Ovary (tissue), 3 donors: ENCODE measurements at regions not wholly inside any gene's neighbourhood (a gene's known extent, or its start where the extent isn't known, plus 50 kb on each side); places are given as distances from the start of the nearest gene placed in this dataset.

Source experiments
- EP300 ChIP-seq: sonication (generic); formaldehyde crosslinking; IDR thresholded peaks from one replicate; pipeline ENCODE4 v1.6.1; 2017; ENCODE audit warnings: antibody characterized with exemption
- POLR2A ChIP-seq: fragments of 450-650 bp; IDR thresholded peaks from one replicate; pipeline ENCODE4 v1.6.1; 2017; ENCODE audit warnings: antibody characterized with exemption, mild to moderate bottlenecking, moderate library complexity
- TF ChIP-seq, protein P1 (sequence below), 3 donors: fragments of 450-650 bp in 2 of 3; fragments of 200-600 bp in 1 of 3; IDR thresholded peaks; one replicate each; pipeline versions ENCODE4 v1.5.1 to v1.8.0; 2016 to 2022; ENCODE audit warnings: antibody characterized with exemption in 3 of 3, mild to moderate bottlenecking in 1 of 3
- donor health status: DM: no; HTN: no; CAD: no.

DNA sequence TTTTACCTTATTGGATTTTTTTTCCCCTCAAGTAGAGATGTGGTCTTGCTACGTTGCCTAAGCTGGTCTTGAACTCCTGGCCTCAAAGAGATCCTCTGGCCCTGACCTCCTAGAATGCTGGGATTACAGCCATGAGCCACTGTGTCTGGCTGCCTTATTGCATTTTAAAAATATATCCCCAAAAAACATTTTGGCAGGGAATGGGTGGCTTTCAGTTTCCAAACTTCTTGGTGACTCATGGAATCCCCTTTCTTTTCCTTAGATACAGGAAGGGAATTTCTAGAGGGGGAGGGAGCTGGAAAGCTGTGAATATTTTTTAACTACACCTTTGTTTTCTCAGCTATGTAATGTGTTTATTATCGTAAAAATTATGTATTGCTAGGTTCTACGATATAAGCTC is 73.3 kb downstream of the SNRPE start:
- TF ChIP-seq, protein P1, sequence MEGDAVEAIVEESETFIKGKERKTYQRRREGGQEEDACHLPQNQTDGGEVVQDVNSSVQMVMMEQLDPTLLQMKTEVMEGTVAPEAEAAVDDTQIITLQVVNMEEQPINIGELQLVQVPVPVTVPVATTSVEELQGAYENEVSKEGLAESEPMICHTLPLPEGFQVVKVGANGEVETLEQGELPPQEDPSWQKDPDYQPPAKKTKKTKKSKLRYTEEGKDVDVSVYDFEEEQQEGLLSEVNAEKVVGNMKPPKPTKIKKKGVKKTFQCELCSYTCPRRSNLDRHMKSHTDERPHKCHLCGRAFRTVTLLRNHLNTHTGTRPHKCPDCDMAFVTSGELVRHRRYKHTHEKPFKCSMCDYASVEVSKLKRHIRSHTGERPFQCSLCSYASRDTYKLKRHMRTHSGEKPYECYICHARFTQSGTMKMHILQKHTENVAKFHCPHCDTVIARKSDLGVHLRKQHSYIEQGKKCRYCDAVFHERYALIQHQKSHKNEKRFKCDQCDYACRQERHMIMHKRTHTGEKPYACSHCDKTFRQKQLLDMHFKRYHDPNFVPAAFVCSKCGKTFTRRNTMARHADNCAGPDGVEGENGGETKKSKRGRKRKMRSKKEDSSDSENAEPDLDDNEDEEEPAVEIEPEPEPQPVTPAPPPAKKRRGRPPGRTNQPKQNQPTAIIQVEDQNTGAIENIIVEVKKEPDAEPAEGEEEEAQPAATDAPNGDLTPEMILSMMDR (IDR thresholded peaks at IDR 0.05): no peak
- TF ChIP-seq POLR2A (no peak), EP300 (no peak)
